ENCODE measurements at regions not wholly inside any gene's neighbourhood (a gene's known extent, or its start where the extent isn't known, plus 50 kb on each side); places are given as distances from the start of the nearest gene placed in this dataset.

DNA sequence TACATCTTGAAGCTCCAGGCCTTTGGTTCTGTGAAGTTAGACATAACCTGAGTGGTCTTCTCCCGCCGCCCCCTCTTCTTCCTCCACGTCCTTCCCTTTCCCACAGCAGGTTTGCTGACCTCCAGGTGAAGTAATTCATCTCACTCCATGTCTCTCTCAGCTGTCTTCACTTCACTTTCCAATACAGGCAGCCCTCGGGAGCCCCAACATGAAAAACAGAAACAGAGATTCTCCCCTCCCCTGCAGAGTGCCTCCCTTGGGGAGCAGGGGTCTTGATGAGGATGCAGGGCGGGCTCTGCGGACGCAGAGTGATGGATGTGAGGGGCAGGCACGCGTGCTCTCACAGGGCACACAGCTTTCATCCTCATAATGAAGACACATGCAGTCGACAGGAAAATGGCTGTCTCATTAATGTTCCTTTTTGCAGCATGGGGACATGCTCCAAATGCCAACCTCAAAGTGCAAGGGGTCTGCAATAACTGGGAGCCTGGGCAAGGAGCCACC lies 95.6 kb downstream of the GPAM start:
- DNase-seq = no peak

DNA sequence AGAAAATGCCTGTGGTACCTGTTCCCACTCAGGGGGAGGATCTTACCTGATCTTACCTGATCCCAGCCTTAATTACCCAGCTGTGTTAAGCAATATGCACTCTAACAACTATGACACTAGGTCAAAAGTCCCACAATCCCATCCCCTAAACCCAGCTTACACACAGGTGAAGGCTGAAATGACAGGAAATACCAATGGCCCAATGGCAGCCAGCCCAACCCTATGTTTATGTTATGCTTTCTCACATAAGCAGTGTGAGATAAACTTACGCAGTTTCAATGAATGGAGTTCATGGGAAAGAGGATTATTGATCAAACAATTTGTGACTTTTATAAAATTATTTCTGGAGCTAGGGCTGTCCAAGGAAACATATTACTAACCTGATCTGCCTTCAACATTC lies 91.9 kb downstream of the GPAM start:
- no peak for DNase-seq

DNA sequence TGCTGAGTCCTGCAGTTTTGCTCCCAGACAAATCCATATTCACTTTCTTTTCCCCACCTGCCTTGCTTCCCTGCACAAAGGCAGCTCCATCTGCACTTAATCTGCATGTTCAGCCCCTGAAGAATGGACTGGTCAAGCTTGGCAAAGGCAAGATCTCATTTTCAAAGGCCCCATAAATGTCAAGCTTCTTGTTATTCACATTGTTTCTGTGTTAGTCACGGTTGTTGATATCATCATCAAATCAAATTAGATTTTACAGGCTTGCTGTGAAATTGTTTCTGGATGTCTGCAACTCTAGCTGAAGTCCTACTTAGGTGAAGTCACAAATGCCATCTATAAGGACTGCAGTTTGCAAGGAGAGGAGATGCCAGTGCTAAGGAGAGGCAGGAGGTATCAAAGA lies 91.0 kb downstream of the GPAM start:
- DNase-seq = no peak

DNA sequence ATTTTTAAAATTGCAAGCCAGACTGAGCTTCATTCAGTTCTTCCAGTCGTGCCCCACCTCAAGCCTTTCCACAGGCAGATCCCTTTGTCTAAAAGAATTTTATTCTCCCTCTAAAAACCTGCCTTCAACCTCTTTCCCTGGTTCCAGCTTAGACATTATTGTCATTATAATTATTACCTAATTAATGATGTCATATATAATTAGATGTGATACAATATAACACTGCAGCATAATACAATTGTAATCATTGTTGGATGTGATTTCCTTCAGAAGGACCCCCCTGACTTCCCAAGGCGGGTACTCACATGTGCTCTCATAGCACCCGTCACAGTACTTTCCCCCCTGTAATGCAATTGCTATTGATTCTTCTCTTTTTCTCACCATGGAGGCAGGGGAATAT lies 88.6 kb downstream of the GPAM start:
- no peak for DNase-seq

DNA sequence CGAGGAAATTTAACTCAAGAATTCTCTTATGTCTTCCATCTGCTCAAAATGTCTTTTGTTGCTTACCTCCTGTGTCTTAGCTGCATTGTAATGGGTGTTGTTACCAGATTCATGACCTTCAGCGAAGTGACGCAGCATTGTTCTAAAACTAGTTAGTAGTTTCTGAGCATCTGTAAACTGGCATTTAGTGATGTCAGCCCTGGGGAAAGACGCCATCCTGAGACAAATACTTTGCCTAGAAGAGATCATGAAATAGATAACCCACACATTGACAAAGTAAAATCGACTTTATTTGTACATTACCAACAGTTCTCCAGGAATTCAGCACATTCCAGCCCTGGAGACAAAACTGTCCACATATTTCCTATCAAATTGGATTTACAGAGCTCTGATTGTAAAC lies 87.8 kb downstream of the GPAM start:
- no peak for DNase-seq

DNA sequence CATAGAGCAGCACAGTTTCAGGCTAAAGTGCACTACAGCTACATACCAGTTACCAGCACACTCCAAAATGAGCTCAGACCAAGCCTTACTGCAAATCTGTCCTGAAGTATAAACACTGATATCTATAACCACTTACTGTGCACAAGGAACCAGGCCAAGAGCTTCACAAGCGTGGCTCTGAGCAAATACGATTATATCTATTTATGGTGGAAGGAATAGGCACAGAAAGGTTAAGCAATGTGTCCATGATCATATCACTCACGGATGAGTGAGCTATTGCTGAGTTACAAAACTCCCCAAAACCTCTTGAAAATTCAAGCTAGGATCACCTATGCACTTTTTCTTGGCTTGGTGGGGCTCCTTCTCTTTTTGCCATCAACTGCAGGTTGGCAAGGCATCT lies 84.9 kb downstream of the GPAM start:
- no peak for DNase-seq

Measured in AML-193 (cell line).